Choroid plexus epithelial cell (primary cell): ENCODE measurements at regions not wholly inside any gene's neighbourhood (a gene's known extent, or its start where the extent isn't known, plus 50 kb on each side); places are given as distances from the start of the nearest gene placed in this dataset.
"Not testable (repeated sequence)": the region's sequence is repeated elsewhere in the genome, so short reads cannot be mapped to it uniquely, and the experiment has no call there.

Experiments used
- DNase-seq: peaks from one replicate; pipeline ENCODE4 v3.0.0-alpha.2; 2010; ENCODE audit warnings: low read depth
- H3K4me3 ChIP-seq: 2 replicates; pipeline ENCODE4 v1.5.1; 2011; ENCODE audit warnings: low read depth, mild to moderate bottlenecking, control low read depth, low read length, moderate library complexity
- TF ChIP-seq, protein P1 (sequence below): conservative IDR thresholded peaks from 2 replicates; pipeline ENCODE4 v1.5.1; 2011; ENCODE audit warnings: low read depth, mild to moderate bottlenecking, control low read depth, inconsistent platforms, low read length, moderate library complexity

DNA sequence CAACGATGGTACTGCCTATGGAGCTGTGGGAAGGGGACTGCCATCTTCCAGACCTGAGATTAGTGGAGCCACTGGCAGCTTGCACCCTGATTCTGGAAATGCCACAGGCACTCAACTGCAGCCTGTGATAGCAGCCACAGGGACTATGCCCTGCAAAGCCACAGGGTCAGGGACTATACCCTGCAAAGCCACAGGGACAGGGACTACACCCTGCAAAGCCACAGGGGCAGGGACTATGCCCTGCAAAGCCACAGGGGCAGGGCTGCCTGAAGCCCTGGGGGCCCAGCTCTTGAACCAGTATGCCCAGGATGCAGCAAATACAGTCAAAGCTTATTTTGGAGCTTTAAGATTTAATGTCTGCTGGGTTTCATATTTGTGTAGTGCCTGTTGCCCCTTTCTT is 346.6 kb downstream of the C6orf118 start:
- no peak for DNase-seq
- no peak overlapping the region for H3K4me3 ChIP-seq
- TF ChIP-seq, protein P1, sequence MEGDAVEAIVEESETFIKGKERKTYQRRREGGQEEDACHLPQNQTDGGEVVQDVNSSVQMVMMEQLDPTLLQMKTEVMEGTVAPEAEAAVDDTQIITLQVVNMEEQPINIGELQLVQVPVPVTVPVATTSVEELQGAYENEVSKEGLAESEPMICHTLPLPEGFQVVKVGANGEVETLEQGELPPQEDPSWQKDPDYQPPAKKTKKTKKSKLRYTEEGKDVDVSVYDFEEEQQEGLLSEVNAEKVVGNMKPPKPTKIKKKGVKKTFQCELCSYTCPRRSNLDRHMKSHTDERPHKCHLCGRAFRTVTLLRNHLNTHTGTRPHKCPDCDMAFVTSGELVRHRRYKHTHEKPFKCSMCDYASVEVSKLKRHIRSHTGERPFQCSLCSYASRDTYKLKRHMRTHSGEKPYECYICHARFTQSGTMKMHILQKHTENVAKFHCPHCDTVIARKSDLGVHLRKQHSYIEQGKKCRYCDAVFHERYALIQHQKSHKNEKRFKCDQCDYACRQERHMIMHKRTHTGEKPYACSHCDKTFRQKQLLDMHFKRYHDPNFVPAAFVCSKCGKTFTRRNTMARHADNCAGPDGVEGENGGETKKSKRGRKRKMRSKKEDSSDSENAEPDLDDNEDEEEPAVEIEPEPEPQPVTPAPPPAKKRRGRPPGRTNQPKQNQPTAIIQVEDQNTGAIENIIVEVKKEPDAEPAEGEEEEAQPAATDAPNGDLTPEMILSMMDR: no peak

DNA sequence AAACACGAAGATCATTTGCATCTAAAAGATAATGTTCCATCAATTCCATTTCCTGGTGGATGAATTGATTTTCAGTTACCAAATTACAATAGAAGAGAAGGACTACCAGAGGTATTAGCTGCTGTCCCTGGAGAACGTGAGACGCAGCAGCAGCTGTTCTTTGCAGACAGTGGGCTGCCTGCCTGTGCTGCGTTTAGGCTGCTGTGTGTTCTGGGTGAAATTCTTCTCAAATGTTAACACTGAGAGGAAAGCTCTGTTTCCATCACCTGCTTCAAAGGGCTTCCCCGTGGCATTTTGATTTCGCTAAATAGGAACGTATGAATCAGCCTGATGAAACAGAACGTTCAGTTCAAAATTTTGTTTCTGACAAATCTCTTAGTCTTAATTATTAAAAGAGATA is 362.2 kb downstream of the C6orf118 start:
- no peak overlapping the region for H3K4me3 ChIP-seq
- TF ChIP-seq, protein P1: no peak
- no peak for DNase-seq

DNA sequence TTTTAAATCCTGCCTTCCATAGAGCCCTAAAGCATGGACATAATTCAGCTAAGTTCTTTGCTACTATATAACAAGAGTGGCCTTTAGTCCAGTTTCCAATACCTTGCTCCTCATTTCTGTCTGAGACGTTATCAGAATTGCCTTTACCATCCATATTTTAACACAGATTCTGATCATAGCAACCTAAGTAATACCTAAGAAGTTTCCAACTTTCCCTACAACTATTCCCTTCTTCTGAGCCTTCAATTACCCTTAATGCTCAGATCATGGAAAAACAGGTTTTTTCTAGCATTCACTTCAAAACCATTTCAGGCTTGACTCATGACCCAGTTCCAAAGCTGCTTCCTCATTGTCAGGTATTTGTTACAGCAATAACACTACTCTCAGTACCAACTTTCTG is 367.1 kb downstream of the C6orf118 start:
- no peak for DNase-seq
- TF ChIP-seq, protein P1: no peak
- H3K4me3 ChIP-seq: no peak overlapping the region

DNA sequence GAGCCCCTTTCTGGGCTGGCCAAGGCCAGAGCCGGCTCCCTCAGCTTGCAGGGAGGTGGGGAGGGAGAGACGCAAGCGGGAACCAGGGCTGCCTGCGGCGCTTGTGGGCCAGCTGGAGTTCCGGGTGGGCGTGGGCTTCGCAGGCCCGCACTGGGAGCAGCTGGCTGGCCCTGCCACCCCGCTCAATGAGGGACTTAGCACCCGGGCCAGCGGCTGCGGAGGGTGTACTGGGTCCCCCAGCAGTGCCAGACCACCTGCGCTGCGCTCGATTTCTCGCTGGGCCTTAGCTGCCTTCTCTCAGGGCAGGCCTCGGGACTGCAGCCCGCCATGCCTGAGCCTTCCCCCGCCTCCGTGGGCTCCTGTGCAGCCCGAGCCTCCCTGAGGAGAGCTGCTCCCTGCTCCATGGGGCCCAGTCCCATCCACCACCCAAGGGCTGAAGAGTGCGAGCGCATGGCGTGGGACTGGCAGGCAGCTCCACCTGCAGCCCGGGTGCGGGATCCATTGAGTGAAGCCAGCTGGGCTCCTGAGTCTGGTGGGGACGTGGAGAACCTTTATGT is 376.1 kb downstream of the C6orf118 start:
- not testable (repeated sequence) for H3K4me3 ChIP-seq, DNase-seq

DNA sequence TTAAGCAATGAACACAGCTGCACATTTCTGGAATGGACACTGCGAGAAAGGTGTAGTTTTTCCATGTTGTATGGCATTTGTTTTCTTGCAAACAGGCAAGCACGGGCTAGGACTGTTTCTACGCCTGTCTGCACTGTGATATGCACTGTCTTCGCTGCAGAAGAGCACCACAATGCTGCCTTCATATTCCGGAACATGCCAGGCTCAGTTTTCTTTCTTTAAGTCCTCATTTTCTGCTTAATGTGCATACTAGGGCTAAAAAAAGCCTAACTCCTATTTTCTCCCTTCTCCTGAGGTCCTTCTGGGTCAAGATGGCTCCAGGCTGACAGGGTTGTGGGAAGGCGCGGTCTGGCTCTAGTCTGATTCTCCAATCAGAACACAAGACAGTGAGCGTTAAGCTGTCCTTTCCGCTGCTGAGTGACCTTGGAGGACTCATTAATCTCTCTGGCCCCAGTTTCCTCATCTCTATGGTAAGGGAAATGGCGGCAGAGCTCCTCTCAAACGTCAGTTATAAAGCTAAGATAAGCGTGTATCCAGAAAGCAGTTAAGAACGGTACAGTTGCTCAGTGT is 379.9 kb downstream of the C6orf118 start:
- H3K4me3 ChIP-seq: no peak overlapping the region
- DNase-seq: no peak
- TF ChIP-seq, protein P1: no peak

DNA sequence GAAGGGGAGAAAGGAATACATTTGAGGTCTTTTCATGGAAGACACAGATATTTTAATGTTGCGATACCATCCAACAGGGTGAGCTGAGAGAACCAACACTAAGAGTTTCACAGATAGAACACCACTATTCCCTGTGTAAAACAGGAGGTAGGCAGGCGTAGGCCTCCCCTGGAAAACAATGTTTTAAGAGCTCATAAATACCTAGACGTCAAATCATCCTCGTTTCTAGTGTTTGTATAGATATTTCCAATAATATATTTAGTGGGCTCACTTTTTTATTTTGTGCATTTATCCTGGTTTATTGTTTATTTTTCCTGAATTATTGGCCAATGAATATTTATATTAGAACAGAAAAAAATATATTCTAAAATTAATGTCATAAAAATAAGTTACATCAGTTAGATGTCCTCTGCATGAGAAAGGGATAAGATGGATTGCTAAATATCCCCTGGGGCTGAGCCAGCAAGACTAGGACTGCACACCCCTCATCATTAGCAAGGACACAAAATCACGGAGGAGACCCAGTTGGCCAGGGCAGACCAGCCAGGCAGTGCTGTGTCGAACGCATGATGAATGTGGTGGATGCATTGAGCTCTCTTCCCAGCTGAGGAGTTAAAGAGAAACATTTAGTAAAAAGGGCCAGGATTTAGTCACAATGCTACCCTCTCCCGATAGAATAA is 380.5 kb downstream of the C6orf118 start:
- TF ChIP-seq, protein P1: no peak
- H3K4me3 ChIP-seq: no peak overlapping the region
- no peak for DNase-seq

DNA sequence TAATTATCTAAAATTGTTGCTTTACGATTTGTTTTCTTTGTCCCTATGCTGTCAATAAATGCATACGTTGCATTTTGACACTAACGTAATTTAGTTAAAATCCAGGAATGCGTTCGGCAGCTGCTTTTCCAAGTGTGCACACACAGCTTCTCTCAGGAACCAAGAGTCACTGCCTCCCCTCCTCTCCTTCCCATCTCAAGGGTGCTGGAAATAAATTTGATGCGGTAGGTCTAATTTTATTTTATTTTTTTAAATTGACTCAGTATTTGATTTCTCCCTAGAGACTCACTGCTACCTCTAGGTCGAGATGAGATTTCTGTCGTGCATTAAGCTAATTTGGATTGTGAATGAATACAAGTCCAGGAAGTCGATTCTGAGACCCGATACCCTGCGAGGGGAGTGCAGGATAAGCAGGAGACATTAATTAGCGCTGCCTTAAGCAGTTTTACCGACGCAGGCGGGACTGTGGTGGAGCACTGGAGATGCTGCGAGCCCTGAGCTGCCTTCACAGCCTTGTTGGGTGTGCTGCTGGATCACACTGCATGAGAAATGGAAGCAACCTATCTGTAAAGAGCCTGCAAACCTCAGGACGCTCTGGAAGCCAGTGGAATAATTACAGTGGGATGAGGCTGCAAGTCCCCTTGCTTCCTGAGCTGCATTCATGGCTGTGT is 381.2 kb downstream of the C6orf118 start:
- DNase-seq: no peak
- H3K4me3 ChIP-seq: no peak overlapping the region
- TF ChIP-seq, protein P1: no peak
